CD14-positive monocyte (primary cell): ENCODE measurements at regions not wholly inside any gene's neighbourhood (a gene's known extent, or its start where the extent isn't known, plus 50 kb on each side); places are given as distances from the start of the nearest gene placed in this dataset.
A peak's percentile ranks its signal among the peaks of the same experiment; 100 is the strongest.

ENCODE experiments used
- DNase-seq, 3 donors: peaks; one replicate each; pipeline ENCODE4 v3.0.0-alpha.2; 2011 to 2022
- H2AFZ ChIP-seq: 2 replicates; pipeline ENCODE4 v1.6.0; 2012; ENCODE audit warnings: mild to moderate bottlenecking, low read depth, low read length, inconsistent platforms; ENCODE audit not compliant: insufficient read depth, poor library complexity, severe bottlenecking
- H3K27ac ChIP-seq, 2 donors: 1 replicate in 1 of 2; 2 replicates in 1 of 2; pipeline ENCODE4 v1.5.1; 2012 to 2013; ENCODE audit warnings: low read length in 2 of 2, control low read depth in 1 of 2, inconsistent platforms in 1 of 2, low read depth in 1 of 2, mild to moderate bottlenecking in 1 of 2
- H3K27me3 ChIP-seq, 2 donors: one replicate each; pipeline versions ENCODE4 v1.6.0 to v1.6.1; 2011 to 2013; ENCODE audit warnings: low read length in 2 of 2; ENCODE audit not compliant: control insufficient read depth in 2 of 2, insufficient read depth in 2 of 2
- H3K36me3 ChIP-seq, 2 donors: replicated peaks in 1 of 2; 1 replicate in 1 of 2; 2 replicates in 1 of 2; pipeline versions ENCODE4 v1.5.1 to v1.6.1; 2012 to 2013; ENCODE audit warnings: low read length in 2 of 2, control low read depth in 1 of 2, inconsistent platforms in 1 of 2, mild to moderate bottlenecking in 1 of 2; ENCODE audit not compliant: insufficient read depth in 2 of 2, control insufficient read depth in 1 of 2
- H3K4me1 ChIP-seq, 2 donors: 1 replicate in 1 of 2; 2 replicates in 1 of 2; pipeline versions ENCODE4 v1.5.1 to v1.6.1; 2012 to 2013; ENCODE audit warnings: low read length in 2 of 2, control low read depth in 1 of 2, inconsistent platforms in 1 of 2, mild to moderate bottlenecking in 1 of 2, moderate library complexity in 1 of 2; ENCODE audit not compliant: insufficient read depth in 2 of 2, control insufficient read depth in 1 of 2
- H3K4me2 ChIP-seq: replicated peaks from 2 replicates; pipeline ENCODE3; 2012; ENCODE audit warnings: low read length, moderate library complexity, mild to moderate bottlenecking; ENCODE audit not compliant: poor library complexity, severe bottlenecking; ENCODE audit errors: extremely low read depth
- H3K4me3 ChIP-seq, 3 experiments: fragments of 200-600 bp in 1 of 3; sonication (generic) in 1 of 3; replicated peaks in 1 of 3; 1 replicate in 2 of 3; 2 replicates in 1 of 3; pipeline ENCODE4 v1.5.1; 2011 to 2013; ENCODE audit warnings: low read length in 3 of 3, mild to moderate bottlenecking in 3 of 3, control low read depth in 2 of 3, low read depth in 2 of 3, inconsistent platforms in 1 of 3, moderate library complexity in 1 of 3
- H3K79me2 ChIP-seq: 2 replicates; pipeline ENCODE4 v1.6.0; 2012; ENCODE audit warnings: mild to moderate bottlenecking, control low read depth, inconsistent platforms, low read length, moderate library complexity; ENCODE audit not compliant: insufficient read depth
- H3K9ac ChIP-seq: 2 replicates; pipeline ENCODE4 v1.6.0; 2017; ENCODE audit warnings: low read length, mild to moderate bottlenecking; ENCODE audit not compliant: insufficient read depth, poor library complexity, severe bottlenecking
- H3K9me3 ChIP-seq, 2 donors: replicated peaks in 1 of 2; 1 replicate in 1 of 2; 2 replicates in 1 of 2; pipeline versions ENCODE4 v1.5.1 to v1.6.1; 2012 to 2013; ENCODE audit warnings: low read length in 2 of 2, control low read depth in 1 of 2; ENCODE audit not compliant: control insufficient read depth in 1 of 2, insufficient read depth in 1 of 2
- H4K20me1 ChIP-seq: 2 replicates; pipeline ENCODE4 v1.6.0; 2012; ENCODE audit warnings: mild to moderate bottlenecking, low read length, control low read depth, moderate library complexity; ENCODE audit not compliant: insufficient read depth
- H3K27ac Mint-ChIP-seq, 7 donors: one replicate each; pipeline ENCODE4 v1.8.0; 2020; ENCODE audit warnings: mild to moderate bottlenecking in 7 of 7, mixed read lengths in 7 of 7, moderate library complexity in 6 of 7, inconsistent platforms in 2 of 7
- H3K27me3 Mint-ChIP-seq, 3 donors: one replicate each; pipeline ENCODE4 v1.8.0; 2021 to 2022; ENCODE audit warnings: low read depth in 3 of 3, mild to moderate bottlenecking in 3 of 3, mixed read lengths in 3 of 3, moderate library complexity in 3 of 3, inconsistent platforms in 1 of 3
- H3K36me3 Mint-ChIP-seq, 2 donors: one replicate each; pipeline ENCODE4 v1.8.0; 2020; ENCODE audit warnings: mixed read lengths in 2 of 2, inconsistent platforms in 1 of 2, mild to moderate bottlenecking in 1 of 2
- H3K4me1 Mint-ChIP-seq: one replicate; pipeline ENCODE4 v1.8.0; 2020; ENCODE audit warnings: mild to moderate bottlenecking, mixed read lengths
- H3K4me3 Mint-ChIP-seq, 2 donors: one replicate each; pipeline ENCODE4 v1.8.0; 2020; ENCODE audit warnings: mild to moderate bottlenecking in 2 of 2, mixed read lengths in 2 of 2, moderate library complexity in 1 of 2
- H3K9me3 Mint-ChIP-seq, 7 donors: one replicate each; pipeline ENCODE4 v1.8.0; 2020 to 2022; ENCODE audit warnings: mixed read lengths in 7 of 7, mild to moderate bottlenecking in 6 of 7, moderate library complexity in 6 of 7, inconsistent platforms in 2 of 7
- WGBS: methylation state at CpG from one replicate; pipeline ENCODE4 v1.1.5; 2013; ENCODE audit warnings: missing lambda C conversion rate; ENCODE audit not compliant: insufficient coverage; 5-methylcytosine and 5-hydroxymethylcytosine counted together
- intact Hi-C, 2 donors: fragments of 100-400 bp; cut with micrococcal nuclease; formaldehyde crosslinking; loops; one replicate each; pipeline versions ENCODE4 v1.15.0 to v1.15.1; 2023
- TF ChIP-seq, protein P1 (sequence below): fragments of 200-600 bp; IDR thresholded peaks from one replicate; pipeline ENCODE4 v1.8.0; 2022; ENCODE audit warnings: antibody characterized with exemption, mild to moderate bottlenecking

DNA sequence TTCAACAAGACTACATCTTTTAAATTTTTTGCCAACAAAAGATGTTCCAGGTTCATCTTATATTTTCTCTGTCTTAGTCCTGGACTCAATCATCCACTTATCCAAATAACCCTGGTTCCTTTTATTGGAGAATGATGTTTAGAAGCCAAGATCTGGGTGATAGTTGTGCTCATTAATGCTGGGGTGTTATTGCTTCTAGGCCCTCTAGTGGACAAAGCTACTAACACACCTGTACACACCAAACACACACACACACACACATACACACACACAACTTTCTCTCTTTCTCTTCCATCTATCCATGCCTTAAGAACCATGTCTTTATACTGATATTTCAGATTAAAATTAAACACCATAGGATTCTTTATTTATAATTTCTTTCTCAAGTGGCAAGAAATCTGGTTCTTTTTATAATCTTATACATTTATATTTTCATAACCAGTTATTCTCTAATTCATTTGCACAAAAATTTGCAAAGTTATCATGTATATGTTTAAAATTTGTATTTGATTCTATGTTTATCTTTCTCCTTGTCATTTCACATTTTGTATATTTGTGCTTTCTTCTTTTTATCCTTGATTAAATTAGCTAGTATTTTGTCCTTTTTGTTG, 179.1 kb upstream of the SMIM23 start:
- TF ChIP-seq, protein P1, sequence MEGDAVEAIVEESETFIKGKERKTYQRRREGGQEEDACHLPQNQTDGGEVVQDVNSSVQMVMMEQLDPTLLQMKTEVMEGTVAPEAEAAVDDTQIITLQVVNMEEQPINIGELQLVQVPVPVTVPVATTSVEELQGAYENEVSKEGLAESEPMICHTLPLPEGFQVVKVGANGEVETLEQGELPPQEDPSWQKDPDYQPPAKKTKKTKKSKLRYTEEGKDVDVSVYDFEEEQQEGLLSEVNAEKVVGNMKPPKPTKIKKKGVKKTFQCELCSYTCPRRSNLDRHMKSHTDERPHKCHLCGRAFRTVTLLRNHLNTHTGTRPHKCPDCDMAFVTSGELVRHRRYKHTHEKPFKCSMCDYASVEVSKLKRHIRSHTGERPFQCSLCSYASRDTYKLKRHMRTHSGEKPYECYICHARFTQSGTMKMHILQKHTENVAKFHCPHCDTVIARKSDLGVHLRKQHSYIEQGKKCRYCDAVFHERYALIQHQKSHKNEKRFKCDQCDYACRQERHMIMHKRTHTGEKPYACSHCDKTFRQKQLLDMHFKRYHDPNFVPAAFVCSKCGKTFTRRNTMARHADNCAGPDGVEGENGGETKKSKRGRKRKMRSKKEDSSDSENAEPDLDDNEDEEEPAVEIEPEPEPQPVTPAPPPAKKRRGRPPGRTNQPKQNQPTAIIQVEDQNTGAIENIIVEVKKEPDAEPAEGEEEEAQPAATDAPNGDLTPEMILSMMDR, result peak; percentile 62
- H3K79me2 ChIP-seq, result no peaks in the 10 kb centered on the region
- H3K27ac Mint-ChIP-seq, result no peak overlapping the region
- peaks cover 13 to 14% of the 10 kb centered on the region in 2 donors for H3K4me1 ChIP-seq
- H3K27me3 Mint-ChIP-seq, result peaks cover 0 to 2% (median 1%) of the 10 kb centered on the region in 3 donors
- peaks cover 0 to 12% (median 8%) of the 10 kb centered on the region in 7 donors for H3K9me3 Mint-ChIP-seq
- H2AFZ ChIP-seq, result no peak overlapping the region
- no peaks in the 10 kb centered on the region for H3K9me3 ChIP-seq
- H3K4me2 ChIP-seq, result no peak overlapping the region
- intact Hi-C loops, result no loop called here
- H3K27me3 ChIP-seq, result no peaks in the 10 kb centered on the region
- H3K4me1 Mint-ChIP-seq, result peaks cover 25% of the 10 kb centered on the region
- no peaks in the 10 kb centered on the region for H3K36me3 Mint-ChIP-seq
- H3K4me3 Mint-ChIP-seq, result no peak overlapping the region
- H4K20me1 ChIP-seq, result no peaks in the 10 kb centered on the region
- H3K27ac ChIP-seq, result no peak overlapping the region
- no peaks in the 10 kb centered on the region for H3K36me3 ChIP-seq
- H3K4me3 ChIP-seq, result no peak overlapping the region
- no peak overlapping the region for H3K9ac ChIP-seq
- no peak for DNase-seq

DNA sequence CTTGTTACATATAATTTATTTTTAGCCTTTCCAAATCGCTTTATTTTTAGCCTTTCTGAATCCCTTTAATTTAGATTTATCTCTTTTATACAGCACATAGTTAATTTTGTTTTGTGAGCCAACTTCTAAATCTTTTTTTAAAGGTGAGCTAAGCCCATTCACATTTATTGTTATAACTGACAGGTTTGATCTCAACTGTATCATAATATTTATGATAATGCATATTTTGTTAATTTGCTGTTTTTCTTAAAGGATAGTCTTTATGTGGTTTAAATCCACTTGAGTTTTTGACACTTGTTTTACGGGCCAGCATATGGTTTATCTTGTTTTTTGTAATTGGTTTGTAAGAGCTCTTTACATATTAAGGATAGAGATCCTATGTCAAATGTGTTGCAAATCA, 177.8 kb upstream of the SMIM23 start:
- Histone ChIP-seq H3K27me3 (no peaks in the 10 kb centered on the region), H3K27ac (no peak overlapping the region), H4K20me1 (no peaks in the 10 kb centered on the region), H3K9ac (no peak overlapping the region), H3K4me2 (no peak overlapping the region), H3K4me1 (peaks cover under 1% of the 10 kb centered on the region in 2 donors), H3K4me3 (no peak overlapping the region), H3K36me3 (no peaks in the 10 kb centered on the region), H3K9me3 (no peaks in the 10 kb centered on the region), H3K79me2 (no peaks in the 10 kb centered on the region), H2AFZ (no peak overlapping the region)
- H3K27ac Mint-ChIP-seq, result no peak overlapping the region
- H3K27me3 Mint-ChIP-seq, result peaks cover 0 to 2% (median 1%) of the 10 kb centered on the region in 3 donors
- peaks cover 12% of the 10 kb centered on the region for H3K4me1 Mint-ChIP-seq
- no peak for DNase-seq
- no peaks in the 10 kb centered on the region for H3K36me3 Mint-ChIP-seq
- H3K9me3 Mint-ChIP-seq, result peaks cover 0 to 12% (median 8%) of the 10 kb centered on the region in 7 donors
- WGBS, result no CpG with 5 or more reads among the region's 2 CpGs
- intact Hi-C loops, result no loop called here
- TF ChIP-seq, protein P1, result no peak
- no peak overlapping the region for H3K4me3 Mint-ChIP-seq
